ENCODE measurements at regions not wholly inside any gene's neighbourhood (a gene's known extent, or its start where the extent isn't known, plus 50 kb on each side); places are given as distances from the start of the nearest gene placed in this dataset.

- TF ChIP-seq CTCF (IDR thresholded peaks at IDR 0.05; ENCODE audit: low read depth, low read length, poor library complexity, severe bottlenecking), result no peak
- TF ChIP-seq EZH2phosphoT487 (IDR thresholded peaks at IDR 0.05; ENCODE audit: borderline replicate concordance, low read length), result no peak
These were observed 275.7 kb upstream of the KIF2A start for GRCh38 chr5:62030326-62030725.

Data from DOHH2 (cell line).